Liver (tissue), 8 donors: ENCODE measurements at regions not wholly inside any gene's neighbourhood (a gene's known extent, or its start where the extent isn't known, plus 50 kb on each side); places are given as distances from the start of the nearest gene placed in this dataset.

Experiments used
- DNase-seq: peaks from one replicate; pipeline ENCODE4 v3.0.0-alpha.2; 2017; ENCODE audit warnings: low spot score
- H3K27ac ChIP-seq, 2 donors: one replicate each; pipeline ENCODE4 v1.7.0; 2013; ENCODE audit warnings: inconsistent platforms in 2 of 2, low read length in 2 of 2, control low read depth in 1 of 2, low read depth in 1 of 2, mild to moderate bottlenecking in 1 of 2
- H3K27me3 ChIP-seq, 4 donors: one replicate each; pipeline versions ENCODE4 v1.6.1 to v1.7.0; 2013; ENCODE audit warnings: low read length in 3 of 4, inconsistent platforms in 1 of 4, mild to moderate bottlenecking in 1 of 4, moderate library complexity in 1 of 4; ENCODE audit not compliant: control insufficient read depth in 4 of 4, insufficient read depth in 4 of 4
- H3K36me3 ChIP-seq, 4 donors: one replicate each; pipeline versions ENCODE4 v1.6.1 to v1.7.0; 2013; ENCODE audit warnings: low read length in 3 of 4, mild to moderate bottlenecking in 3 of 4, low read depth in 1 of 4, moderate library complexity in 1 of 4; ENCODE audit not compliant: control insufficient read depth in 4 of 4, insufficient read depth in 3 of 4
- H3K4me1 ChIP-seq, 4 donors: one replicate each; pipeline versions ENCODE4 v1.6.1 to v1.7.0; 2013; ENCODE audit warnings: low read length in 3 of 4, mild to moderate bottlenecking in 3 of 4, moderate library complexity in 1 of 4; ENCODE audit not compliant: control insufficient read depth in 4 of 4, insufficient read depth in 4 of 4
- H3K4me3 ChIP-seq, 3 donors: one replicate each; pipeline versions ENCODE4 v1.6.1 to v1.7.0; 2013; ENCODE audit warnings: low read length in 3 of 3, control low read depth in 1 of 3, low read depth in 1 of 3, mild to moderate bottlenecking in 1 of 3
- H3K9ac ChIP-seq, 2 donors: one replicate each; pipeline ENCODE4 v1.7.0; 2013; ENCODE audit warnings: low read length in 2 of 2, mild to moderate bottlenecking in 2 of 2, moderate library complexity in 2 of 2, control low read depth in 1 of 2, low read depth in 1 of 2
- H3K9me3 ChIP-seq, 4 donors: one replicate each; pipeline versions ENCODE4 v1.6.1 to v1.7.0; 2013; ENCODE audit warnings: low read length in 3 of 4; ENCODE audit not compliant: control insufficient read depth in 4 of 4
- ATF3 ChIP-seq: IDR thresholded peaks from 2 replicates; pipeline ENCODE4 v1.6.1; 2016; ENCODE audit warnings: antibody characterized with exemption
- CTCF ChIP-seq: fragments of 150-350 bp; IDR thresholded peaks from 2 replicates; pipeline ENCODE4 v1.5.1; 2017; ENCODE audit warnings: improper control_type of control experiment, low read depth, low read length; ENCODE audit not compliant: missing input control
- EGR1 ChIP-seq, 2 donors: IDR thresholded peaks; 2 replicates each; pipeline ENCODE4 v1.6.1; 2016 to 2018; ENCODE audit warnings: antibody characterized with exemption in 2 of 2, low read depth in 2 of 2
- FOXA1 ChIP-seq: IDR thresholded peaks from 2 replicates; pipeline ENCODE4 v1.6.1; 2016; ENCODE audit warnings: antibody characterized with exemption
- FOXA2 ChIP-seq: IDR thresholded peaks from 2 replicates; pipeline ENCODE4 v1.6.1; 2016; ENCODE audit warnings: antibody characterized with exemption
- GABPA ChIP-seq, 2 donors: IDR thresholded peaks in 1 of 2; conservative IDR thresholded peaks in 1 of 2; 2 replicates each; pipeline ENCODE4 v1.6.1; 2016; ENCODE audit warnings: antibody characterized with exemption in 2 of 2, mild to moderate bottlenecking in 1 of 2, moderate library complexity in 1 of 2
- HNF4A ChIP-seq, 2 donors: conservative IDR thresholded peaks; 2 replicates each; pipeline ENCODE4 v1.6.1; 2016; ENCODE audit warnings: antibody characterized with exemption in 2 of 2, mild to moderate bottlenecking in 2 of 2
- HNF4G ChIP-seq: IDR thresholded peaks from 2 replicates; pipeline ENCODE4 v1.6.1; 2016; ENCODE audit warnings: antibody characterized with exemption
- JUND ChIP-seq, 2 donors: IDR thresholded peaks; 2 replicates each; pipeline ENCODE4 v1.6.1; 2016; ENCODE audit warnings: antibody characterized with exemption in 2 of 2
- MAX ChIP-seq: IDR thresholded peaks from 2 replicates; pipeline ENCODE4 v1.6.1; 2016; ENCODE audit warnings: antibody characterized with exemption
- NR2F2 ChIP-seq: IDR thresholded peaks from 2 replicates; pipeline ENCODE4 v1.6.1; 2016; ENCODE audit warnings: antibody characterized with exemption
- RAD21 ChIP-seq, 2 donors: IDR thresholded peaks; 2 replicates each; pipeline ENCODE4 v1.6.1; 2016; ENCODE audit warnings: antibody characterized with exemption in 2 of 2, mild to moderate bottlenecking in 2 of 2
- REST ChIP-seq: IDR thresholded peaks from 2 replicates; pipeline ENCODE4 v1.6.1; 2016; ENCODE audit warnings: antibody characterized with exemption, mild to moderate bottlenecking
- RXRA ChIP-seq, 2 donors: IDR thresholded peaks; 2 replicates each; pipeline ENCODE4 v1.6.1; 2017 to 2018; ENCODE audit warnings: antibody characterized with exemption in 2 of 2, mild to moderate bottlenecking in 1 of 2
- SP1 ChIP-seq: IDR thresholded peaks from 2 replicates; pipeline ENCODE4 v1.6.1; 2018; ENCODE audit warnings: antibody characterized with exemption, mild to moderate bottlenecking
- TAF1 ChIP-seq: conservative IDR thresholded peaks from 2 replicates; pipeline ENCODE4 v1.6.1; 2016; ENCODE audit warnings: antibody characterized with exemption, mild to moderate bottlenecking
- YY1 ChIP-seq: IDR thresholded peaks from 2 replicates; pipeline ENCODE4 v1.6.1; 2016; ENCODE audit warnings: antibody characterized with exemption, mild to moderate bottlenecking
- ZBTB33 ChIP-seq: IDR thresholded peaks from 2 replicates; pipeline ENCODE4 v1.6.1; 2016; ENCODE audit warnings: antibody characterized with exemption
- WGBS: extraction: QIAGEN DNeasy Blood & Tissue Kit; methylation state at CpG from one replicate; pipeline ENCODE4 v1.1.7; 2013; 5-methylcytosine and 5-hydroxymethylcytosine counted together
- donor health status: healthy.
- donor health status: healthy.
- donor health status: healthy.
- donor health status: healthy.
- donor health status: healthy.

GRCh38 chr2:147076634-147077033, 768.2 kb upstream of the ACVR2A start:
- no peaks in the 10 kb centered on the region for H3K27me3 ChIP-seq

GRCh38 chr2:147068071-147068470, 776.8 kb upstream of the ACVR2A start:
- Histone ChIP-seq H3K9me3 (no peaks in the 10 kb centered on the region), H3K27ac (no peak overlapping the region), H3K27me3 (peaks cover 0 to 2% (median 0%) of the 10 kb centered on the region in 4 donors), H3K4me1 (no peaks in the 10 kb centered on the region), H3K4me3 (no peak overlapping the region), H3K9ac (no peak overlapping the region), H3K36me3 (no peaks in the 10 kb centered on the region)
- WGBS, result 65% methylated on average over 2 of the region's 2 CpGs
- TF ChIP-seq JUND (IDR thresholded peaks at IDR 0.05) (no peak), REST (no peak), ATF3 (no peak), ZBTB33 (no peak), EGR1 (IDR thresholded peaks at IDR 0.05; ENCODE audit: low read depth in 2 of 2) (no peak), GABPA (IDR thresholded peaks at IDR 0.05 in 1 of 2, conservative IDR thresholded peaks at IDR 0.05 in 1 of 2) (no peak), TAF1 (no peak), CTCF (no peak), HNF4G (no peak), MAX (no peak), FOXA1 (no peak), YY1 (no peak), SP1 (no peak), FOXA2 (no peak), HNF4A (conservative IDR thresholded peaks at IDR 0.05) (no peak), RAD21 (IDR thresholded peaks at IDR 0.05) (no peak), NR2F2 (no peak), RXRA (IDR thresholded peaks at IDR 0.05) (no peak)
- no peak for DNase-seq

More at GRCh38 chr2:147076634-147077033, 768.2 kb upstream of the ACVR2A start:
- Histone ChIP-seq H3K4me3 (no peak overlapping the region), H3K36me3 (no peaks in the 10 kb centered on the region), H3K9ac (no peak overlapping the region), H3K27ac (no peak overlapping the region), H3K4me1 (no peaks in the 10 kb centered on the region), H3K9me3 (no peaks in the 10 kb centered on the region)
- 83% methylated on average over 2 of the region's 2 CpGs for WGBS
- no peak for TF ChIP-seq YY1
- no peak for TF ChIP-seq FOXA2
- TF ChIP-seq NR2F2, result no peak
- TF ChIP-seq GABPA (IDR thresholded peaks at IDR 0.05 in 1 of 2, conservative IDR thresholded peaks at IDR 0.05 in 1 of 2), result no peak
- no peak for DNase-seq
